HepG2 (cell line): ENCODE measurements at regions not wholly inside any gene's neighbourhood (a gene's known extent, or its start where the extent isn't known, plus 50 kb on each side); places are given as distances from the start of the nearest gene placed in this dataset.

Source experiments
- ATAC-seq: fragments of 200-7000 bp; cut with Tn5 transposase; 3 replicates; pipeline ENCODE4 v1.9.1; 2020; ENCODE audit warnings: mild to moderate bottlenecking, moderate library complexity
- BruUV-seq: library from RNA; stranded (reverse); fragments of 400-500 nt; replicated peaks from 2 replicates; lab custom pipeline; 2021; lab: Mats Ljungman, UMichigan
- CTCF ChIA-PET: fragments of 300-600 bp; formaldehyde crosslinking; extraction: SDS; loops from one replicate; lab custom pipeline; 2021; ENCODE audit warnings: low total read pairs, inconsistent platforms, low intra/inter-chr PET ratio; lab: Yijun Ruan, JAX
- POLR2A ChIA-PET: fragments of 350-600 bp; sonication (Branson Sonifier 250); formaldehyde crosslinking; loops from one replicate; lab custom pipeline; 2020; ENCODE audit warnings: antibody characterized with exemption, inconsistent platforms; lab: Yijun Ruan, JAX
- DNase-seq: peaks from one replicate; pipeline ENCODE4 v3.0.0-alpha.2; 2015; ENCODE audit warnings: low spot score
- FAIRE-seq: peaks from 3 replicates; lab custom pipeline; 2011; peaks lifted over from hg19 to GRCh38; lab: Jason Lieb, UNC
- H2AFZ ChIP-seq: one replicate; pipeline ENCODE4 v1.6.1; 2011; ENCODE audit warnings: low read length, inconsistent platforms
- H3K27ac ChIP-seq: fragments of 300-600 bp; 3 replicates; pipeline ENCODE4 v1.8.0; 2011; ENCODE audit warnings: mixed run types, mild to moderate bottlenecking, mixed read lengths, low read length, inconsistent platforms; ENCODE audit not compliant: insufficient read depth; ENCODE audit errors: extremely low read length
- H3K27me3 ChIP-seq, 2 experiments: fragments of 200-600 bp in 1 of 2; 2 replicates in 1 of 2; 3 replicates in 1 of 2; pipeline versions ENCODE4 v1.6.0 to v1.8.0; 2011; ENCODE audit warnings: low read length in 2 of 2, mild to moderate bottlenecking in 2 of 2, moderate library complexity in 2 of 2, inconsistent platforms in 1 of 2; ENCODE audit not compliant: insufficient read depth in 2 of 2, control insufficient read depth in 1 of 2
- H3K36me3 ChIP-seq, 2 experiments: fragments of 200-600 bp in 1 of 2; replicated peaks in 1 of 2; 2 replicates in 1 of 2; 3 replicates in 1 of 2; pipeline versions ENCODE4 v1.5.1 to v1.8.0; 2011; ENCODE audit warnings: low read length in 2 of 2, inconsistent platforms in 1 of 2; ENCODE audit not compliant: insufficient read depth in 2 of 2, control insufficient read depth in 1 of 2
- H3K4me1 ChIP-seq: 2 replicates; pipeline ENCODE4 v1.5.1; 2012; ENCODE audit warnings: low read length, inconsistent platforms; ENCODE audit not compliant: insufficient read depth
- H3K4me2 ChIP-seq: 2 replicates; pipeline ENCODE4 v1.6.0; 2011; ENCODE audit warnings: low read depth, low read length, inconsistent platforms
- H3K4me3 ChIP-seq, 3 experiments: fragments of 200-600 bp in 1 of 3; sonication (generic), shearing (Covaris generic) in 1 of 3; replicated peaks in 1 of 3; 2 replicates each; pipeline ENCODE4 v1.5.1; 2011 to 2016; ENCODE audit warnings: low read length in 3 of 3, inconsistent platforms in 2 of 3, low read depth in 2 of 3, mild to moderate bottlenecking in 2 of 3, control low read depth in 1 of 3, mixed read lengths in 1 of 3; ENCODE audit not compliant: insufficient read depth in 1 of 3
- H3K79me2 ChIP-seq: one replicate; pipeline ENCODE4 v1.6.1; 2011; ENCODE audit warnings: low read length, inconsistent platforms; ENCODE audit not compliant: insufficient read depth
- H3K9ac ChIP-seq: 2 replicates; pipeline ENCODE4 v1.6.0; 2011; ENCODE audit warnings: mild to moderate bottlenecking, low read depth, low read length, inconsistent platforms; ENCODE audit not compliant: insufficient read depth
- H3K9me3 ChIP-seq: 2 replicates; pipeline ENCODE4 v1.5.1; 2012; ENCODE audit warnings: mild to moderate bottlenecking, low read length
- H4K20me1 ChIP-seq: 2 replicates; pipeline ENCODE4 v1.6.0; 2011; ENCODE audit warnings: inconsistent platforms, mild to moderate bottlenecking, low read length, moderate library complexity; ENCODE audit not compliant: insufficient read depth
- ARID3A ChIP-seq: IDR thresholded peaks from 2 replicates; pipeline ENCODE4 v1.6.1; 2012; ENCODE audit warnings: low read depth, low read length, improper control_type of control experiment
- CBX2 ChIP-seq, 2 experiments: fragments of 200-600 bp in 1 of 2; sonication (generic); formaldehyde crosslinking in 1 of 2; IDR thresholded peaks; 2 replicates each; pipeline versions ENCODE4 v1.7.0 to v1.8.1; 2018 to 2022; ENCODE audit warnings: low read depth in 2 of 2, low read length in 1 of 2, mild to moderate bottlenecking in 1 of 2, missing genetic modification reagents in 1 of 2
- GATAD1 ChIP-seq: IDR thresholded peaks from 2 replicates; pipeline ENCODE4 v1.6.1; 2016; ENCODE audit warnings: missing genetic modification reagents, missing compliant biosample characterization
- HNRNPL ChIP-seq: fragments of 200-400 bp; formaldehyde crosslinking; IDR thresholded peaks from 2 replicates; pipeline ENCODE4 v1.6.1; 2017; ENCODE audit warnings: mild to moderate bottlenecking, low read depth, low read length
- KLF16 ChIP-seq, 2 experiments: sonication (generic) in 1 of 2; formaldehyde crosslinking in 1 of 2; IDR thresholded peaks; 2 replicates each; pipeline versions ENCODE4 v1.6.1 to v1.8.0; 2016 to 2023; ENCODE audit warnings: missing genetic modification reagents in 2 of 2, missing compliant biosample characterization in 1 of 2
- MTF2 ChIP-seq: sonication (generic); formaldehyde crosslinking; IDR thresholded peaks from 2 replicates; pipeline ENCODE4 v1.5.0; 2020; ENCODE audit warnings: missing genetic modification reagents, borderline replicate concordance
- SALL1 ChIP-seq: sonication (generic); formaldehyde crosslinking; IDR thresholded peaks from 2 replicates; pipeline ENCODE4 v1.8.0; 2022; ENCODE audit warnings: mild to moderate bottlenecking, missing genetic modification reagents
- ZNF234 ChIP-seq: sonication (generic); formaldehyde crosslinking; conservative IDR thresholded peaks from 2 replicates; pipeline ENCODE4 v1.5.1; 2020; ENCODE audit warnings: mild to moderate bottlenecking, missing genetic modification reagents
- ZNF326 ChIP-seq: sonication (generic); formaldehyde crosslinking; IDR thresholded peaks from 2 replicates; pipeline ENCODE4 v1.4.0; 2020; ENCODE audit warnings: missing genetic modification reagents, borderline replicate concordance
- ZNF383 ChIP-seq: sonication (generic); formaldehyde crosslinking; IDR thresholded peaks from 2 replicates; pipeline ENCODE4 v1.4.0; 2020; ENCODE audit warnings: missing genetic modification reagents, mild to moderate bottlenecking, borderline replicate concordance
- ZNF746 ChIP-seq: sonication (generic); formaldehyde crosslinking; IDR thresholded peaks from 2 replicates; pipeline ENCODE4 v1.8.0; 2022; ENCODE audit warnings: mild to moderate bottlenecking, missing genetic modification reagents
- ZNF772 ChIP-seq: sonication (generic); formaldehyde crosslinking; IDR thresholded peaks from 2 replicates; pipeline ENCODE4 v1.5.0; 2020; ENCODE audit warnings: mild to moderate bottlenecking, missing genetic modification reagents
- WGBS: methylation state at CpG from one replicate; pipeline ENCODE4 v1.1.6; 2017; ENCODE audit warnings: low lambda C conversion rate; 5-methylcytosine and 5-hydroxymethylcytosine counted together
- in situ Hi-C: cut with HindIII; loops from 2 replicates; pipeline ENCODE4 v1.10.0; 2017; ENCODE audit warnings: low pct_unique_long_range_greater_than_20kb; ENCODE audit not compliant: extremely low pct_ligation_motif_present
- intact Hi-C: fragments of 100-400 bp; cut with micrococcal nuclease; formaldehyde crosslinking; loops from one replicate; pipeline ENCODE4 v1.10.0; 2022; ENCODE audit not compliant: unreplicated experiment
- TF ChIP-seq, protein P1 (sequence below): sonication (generic); formaldehyde crosslinking; IDR thresholded peaks from 2 replicates; pipeline ENCODE4 v1.8.0; 2022; ENCODE audit warnings: mild to moderate bottlenecking, missing genetic modification reagents, borderline replicate concordance

DNA sequence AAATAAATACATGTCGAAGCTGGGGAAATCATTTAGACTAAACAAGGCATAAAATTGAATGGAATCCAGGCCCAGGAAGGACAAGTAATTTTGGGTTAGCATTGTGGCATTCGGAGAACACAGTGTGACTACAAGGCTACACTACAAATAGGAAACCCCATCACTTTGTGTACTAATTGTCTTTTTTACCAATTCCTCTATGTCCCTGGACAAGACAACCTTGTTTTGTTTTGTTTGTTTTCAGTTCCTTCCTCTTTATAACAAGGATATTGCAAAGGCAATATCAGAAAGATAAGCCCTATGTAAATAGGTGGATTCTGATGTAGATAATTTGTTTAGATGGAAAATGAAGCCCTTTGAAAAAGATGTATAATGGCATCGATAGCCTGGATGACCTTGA, 215.9 kb upstream of the MKLN1 start (continued):
- TF ChIP-seq ARID3A, result no peak
- no peak for TF ChIP-seq ZNF746

DNA sequence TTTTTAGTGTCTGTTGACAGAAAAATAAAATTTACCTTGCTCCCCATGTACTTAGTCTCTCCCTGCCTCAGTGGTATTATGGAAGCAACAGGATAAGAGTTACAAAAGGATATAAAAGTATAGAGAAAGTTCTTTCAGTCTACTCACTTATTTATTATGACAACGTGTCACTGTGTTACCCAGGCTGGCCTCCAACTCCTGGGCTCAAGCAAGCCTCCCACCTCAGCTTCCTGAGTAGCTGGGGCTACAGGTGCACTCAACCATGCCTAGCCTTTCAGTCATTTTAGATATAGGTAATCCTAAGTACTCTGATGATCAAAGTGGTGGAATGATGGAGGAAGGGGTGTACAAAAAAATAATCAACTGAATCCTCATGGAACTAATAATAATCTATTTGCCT, 215.2 kb upstream of the MKLN1 start:
- FAIRE-seq (no peak), ATAC-seq (no peak), DNase-seq (no peak)
- Histone ChIP-seq H3K4me1 (peaks cover 30% of the 10 kb centered on the region), H3K4me3 (no peak overlapping the region), H3K9ac (no peak overlapping the region), H3K79me2 (peaks cover 18% of the 10 kb centered on the region), H3K9me3 (no peaks in the 10 kb centered on the region), H3K27ac (no peak overlapping the region), H3K27me3 (no peaks in the 10 kb centered on the region; a peak in 1 of 5 replicates), H3K36me3 (no peaks in the 10 kb centered on the region), H3K4me2 (no peak overlapping the region), H4K20me1 (no peaks in the 10 kb centered on the region), H2AFZ (no peak overlapping the region)
- 88% methylated on average over 1 of the region's 1 CpG for WGBS
- BruUV-seq, result no TSS peak
- in situ Hi-C loops (no loop called here), intact Hi-C loops (no loop called here)
- POLR2A ChIA-PET, result no interaction called here
- CTCF ChIA-PET, result no interaction called here
- TF ChIP-seq ZNF383 (CRISPR knock-in tag), result no peak

DNA sequence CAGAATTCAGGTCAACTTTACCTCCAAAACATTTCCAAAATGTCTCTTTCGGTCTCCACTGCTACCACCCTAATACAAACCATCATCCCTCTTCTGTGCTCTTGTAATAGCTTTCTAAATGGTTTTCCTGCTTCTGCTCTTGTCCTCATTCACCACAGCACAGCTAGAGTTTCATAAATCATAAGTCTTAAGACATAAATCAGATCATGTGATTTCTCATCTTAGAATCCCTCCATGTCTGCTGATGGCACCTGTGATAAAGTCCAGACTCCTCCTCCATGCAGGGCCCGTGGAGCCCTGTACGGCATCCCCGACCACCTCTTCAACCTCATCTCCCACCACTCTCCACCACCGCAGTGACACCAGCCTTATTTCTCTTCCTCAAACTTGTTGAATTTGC, 212.3 kb upstream of the MKLN1 start:
- Histone ChIP-seq H3K9ac (no peak overlapping the region), H3K27ac (no peak overlapping the region), H3K4me2 (no peak overlapping the region), H3K4me3 (no peak overlapping the region), H3K27me3 (no peaks in the 10 kb centered on the region; a peak in 1 of 5 replicates), H3K4me1 (peaks cover 18% of the 10 kb centered on the region), H3K9me3 (peaks cover 13% of the 10 kb centered on the region), H4K20me1 (no peaks in the 10 kb centered on the region), H3K36me3 (no peaks in the 10 kb centered on the region), H3K79me2 (no peaks in the 10 kb centered on the region), H2AFZ (no peak overlapping the region)
- no TSS peak for BruUV-seq
- 85% methylated on average over 5 of the region's 5 CpGs for WGBS
- DNase-seq (no peak), ATAC-seq (no peak), FAIRE-seq (no peak)
- CTCF ChIA-PET, result no interaction called here
- in situ Hi-C loops (no loop called here), intact Hi-C loops (no loop called here)
- POLR2A ChIA-PET, result no interaction called here
- TF ChIP-seq MTF2 (CRISPR knock-in tag), result no peak
- no peak for TF ChIP-seq KLF16 (CRISPR knock-in tag; IDR thresholded peaks at IDR 0.05)
- no peak for TF ChIP-seq SALL1 (CRISPR knock-in tag)
- TF ChIP-seq HNRNPL, result no peak
- TF ChIP-seq ZNF234 (CRISPR knock-in tag), result no peak
- TF ChIP-seq ZNF326 (CRISPR knock-in tag), result no peak
- TF ChIP-seq, protein P1, sequence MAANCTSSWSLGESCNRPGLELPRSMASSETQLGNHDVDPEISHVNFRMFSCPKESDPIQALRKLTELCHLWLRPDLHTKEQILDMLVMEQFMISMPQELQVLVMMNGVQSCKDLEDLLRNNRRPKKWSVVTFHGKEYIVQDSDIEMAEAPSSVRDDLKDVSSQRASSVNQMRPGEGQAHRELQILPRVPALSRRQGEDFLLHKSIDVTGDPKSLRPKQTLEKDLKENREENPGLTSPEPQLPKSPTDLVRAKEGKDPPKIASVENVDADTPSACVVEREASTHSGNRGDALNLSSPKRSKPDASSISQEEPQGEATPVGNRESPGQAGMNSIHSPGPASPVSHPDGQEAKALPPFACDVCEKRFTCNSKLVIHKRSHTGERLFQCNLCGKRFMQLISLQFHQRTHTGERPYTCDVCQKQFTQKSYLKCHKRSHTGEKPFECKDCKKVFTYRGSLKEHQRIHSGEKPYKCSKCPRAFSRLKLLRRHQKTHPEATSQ, result no peak
- no peak for TF ChIP-seq ZNF772 (CRISPR knock-in tag)
- TF ChIP-seq GATAD1 (CRISPR knock-in tag), result no peak
- no peak for TF ChIP-seq CBX2 (IDR thresholded peaks at IDR 0.05; ENCODE audit: low read depth, low read length)
- no peak for TF ChIP-seq CBX2 (CRISPR knock-in tag; IDR thresholded peaks at IDR 0.05; ENCODE audit: low read depth)
